ENCODE measurements at regions not wholly inside any gene's neighbourhood (a gene's known extent, or its start where the extent isn't known, plus 50 kb on each side); places are given as distances from the start of the nearest gene placed in this dataset.

DNA sequence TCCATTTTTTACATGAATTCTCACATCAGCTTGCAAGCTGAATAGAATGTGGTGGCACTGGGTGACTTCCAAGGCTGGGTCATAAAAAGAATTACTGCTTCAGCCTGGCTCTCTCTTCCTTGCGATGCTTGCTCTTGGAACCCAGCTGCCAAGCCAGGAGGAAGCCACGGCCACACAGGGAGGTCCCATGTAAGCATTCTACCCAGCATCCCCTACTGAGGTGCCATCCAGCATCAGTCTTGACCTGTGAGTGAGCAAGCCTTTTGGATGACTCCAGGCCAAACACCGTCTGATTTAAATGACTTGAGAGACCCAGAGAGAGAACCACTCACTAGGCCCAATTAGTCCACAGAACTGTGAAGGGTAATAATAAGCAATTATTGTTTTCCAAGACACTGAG, 750.3 kb upstream of the RAB6C start:
- TF ChIP-seq, protein P1, sequence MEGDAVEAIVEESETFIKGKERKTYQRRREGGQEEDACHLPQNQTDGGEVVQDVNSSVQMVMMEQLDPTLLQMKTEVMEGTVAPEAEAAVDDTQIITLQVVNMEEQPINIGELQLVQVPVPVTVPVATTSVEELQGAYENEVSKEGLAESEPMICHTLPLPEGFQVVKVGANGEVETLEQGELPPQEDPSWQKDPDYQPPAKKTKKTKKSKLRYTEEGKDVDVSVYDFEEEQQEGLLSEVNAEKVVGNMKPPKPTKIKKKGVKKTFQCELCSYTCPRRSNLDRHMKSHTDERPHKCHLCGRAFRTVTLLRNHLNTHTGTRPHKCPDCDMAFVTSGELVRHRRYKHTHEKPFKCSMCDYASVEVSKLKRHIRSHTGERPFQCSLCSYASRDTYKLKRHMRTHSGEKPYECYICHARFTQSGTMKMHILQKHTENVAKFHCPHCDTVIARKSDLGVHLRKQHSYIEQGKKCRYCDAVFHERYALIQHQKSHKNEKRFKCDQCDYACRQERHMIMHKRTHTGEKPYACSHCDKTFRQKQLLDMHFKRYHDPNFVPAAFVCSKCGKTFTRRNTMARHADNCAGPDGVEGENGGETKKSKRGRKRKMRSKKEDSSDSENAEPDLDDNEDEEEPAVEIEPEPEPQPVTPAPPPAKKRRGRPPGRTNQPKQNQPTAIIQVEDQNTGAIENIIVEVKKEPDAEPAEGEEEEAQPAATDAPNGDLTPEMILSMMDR (IDR thresholded peaks at IDR 0.05) = no peak
- TF ChIP-seq POLR2A (IDR thresholded peaks at IDR 0.05) = no peak

Data from testis (tissue), 2 donors.